Mucosa of stomach (tissue), 1 donor: ENCODE measurements at regions not wholly inside any gene's neighbourhood (a gene's known extent, or its start where the extent isn't known, plus 50 kb on each side); places are given as distances from the start of the nearest gene placed in this dataset.

ENCODE experiments used
- H3K27me3 ChIP-seq: one replicate; pipeline ENCODE4 v1.7.0; 2013; ENCODE audit warnings: mild to moderate bottlenecking, low read length; ENCODE audit not compliant: control insufficient read depth, insufficient read depth
- H3K36me3 ChIP-seq: one replicate; pipeline ENCODE4 v1.7.0; 2013; ENCODE audit warnings: low read length; ENCODE audit not compliant: control insufficient read depth, insufficient read depth
- H3K4me1 ChIP-seq: one replicate; pipeline ENCODE4 v1.7.0; 2013; ENCODE audit warnings: mild to moderate bottlenecking, low read length; ENCODE audit not compliant: control insufficient read depth, insufficient read depth
- H3K4me3 ChIP-seq: one replicate; pipeline ENCODE4 v1.7.0; 2013; ENCODE audit warnings: low read length
- H3K9ac ChIP-seq: one replicate; pipeline ENCODE4 v1.7.0; 2013; ENCODE audit warnings: mild to moderate bottlenecking, low read length, moderate library complexity
- H3K9me3 ChIP-seq: one replicate; pipeline ENCODE4 v1.7.0; 2013; ENCODE audit warnings: mild to moderate bottlenecking, low read length, moderate library complexity; ENCODE audit not compliant: control insufficient read depth
- donor health status: Pancreatic carcinoma.

- Histone ChIP-seq H3K36me3 (no peaks in the 10 kb centered on the region), H3K4me1 (peaks cover 14% of the 10 kb centered on the region), H3K9me3 (no peaks in the 10 kb centered on the region), H3K4me3 (no peak overlapping the region), H3K27me3 (no peaks in the 10 kb centered on the region), H3K9ac (no peak overlapping the region)
Measured at GRCh38 chr5:125200866-125201373, 454.5 kb upstream of the ZNF608 start.

DNA sequence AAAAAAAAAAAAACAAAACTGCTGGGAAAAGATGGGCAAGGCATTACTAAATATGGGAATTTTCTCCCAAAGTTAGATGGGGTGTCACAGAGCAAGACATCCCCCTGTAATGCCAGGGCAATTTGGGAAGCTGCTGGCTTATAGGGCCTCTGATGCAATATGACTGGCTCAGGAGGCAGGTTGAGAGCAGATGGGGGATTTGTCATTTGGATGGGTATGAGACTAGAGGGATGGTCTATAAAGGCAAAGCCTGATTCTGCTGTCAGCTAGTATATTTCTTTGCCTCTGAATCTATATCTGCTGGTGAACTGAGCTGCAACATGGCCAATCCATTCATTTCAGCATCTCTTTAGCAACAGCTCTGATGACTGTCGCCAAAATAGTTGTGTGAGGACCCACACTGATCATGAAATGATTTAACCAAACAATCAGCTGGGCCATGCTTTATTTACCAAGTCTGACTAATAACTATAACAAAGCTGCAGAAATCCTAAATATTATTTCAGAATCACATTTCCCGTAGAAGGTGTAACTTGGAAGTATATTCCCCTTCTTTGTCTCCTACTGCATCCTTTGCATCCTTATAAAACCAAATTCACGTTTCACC is 455.1 kb upstream of the ZNF608 start:
- H3K36me3 ChIP-seq: no peaks in the 10 kb centered on the region
- H3K4me3 ChIP-seq: no peak overlapping the region
- H3K9ac ChIP-seq: no peak overlapping the region
- no peaks in the 10 kb centered on the region for H3K9me3 ChIP-seq
- no peaks in the 10 kb centered on the region for H3K27me3 ChIP-seq
- H3K4me1 ChIP-seq: peaks cover 7% of the 10 kb centered on the region

GRCh38 chr5:125202353-125202752 is 455.9 kb upstream of the ZNF608 start:
- no peaks in the 10 kb centered on the region for H3K4me1 ChIP-seq
- no peaks in the 10 kb centered on the region for H3K9me3 ChIP-seq
- no peak overlapping the region for H3K4me3 ChIP-seq
- H3K27me3 ChIP-seq: no peaks in the 10 kb centered on the region
- no peaks in the 10 kb centered on the region for H3K36me3 ChIP-seq
- H3K9ac ChIP-seq: no peak overlapping the region

GRCh38 chr5:125202871-125203438 is 456.5 kb upstream of the ZNF608 start:
- Histone ChIP-seq H3K9me3 (no peaks in the 10 kb centered on the region), H3K27me3 (no peaks in the 10 kb centered on the region), H3K9ac (no peak overlapping the region), H3K36me3 (no peaks in the 10 kb centered on the region), H3K4me1 (no peaks in the 10 kb centered on the region), H3K4me3 (no peak overlapping the region)

DNA sequence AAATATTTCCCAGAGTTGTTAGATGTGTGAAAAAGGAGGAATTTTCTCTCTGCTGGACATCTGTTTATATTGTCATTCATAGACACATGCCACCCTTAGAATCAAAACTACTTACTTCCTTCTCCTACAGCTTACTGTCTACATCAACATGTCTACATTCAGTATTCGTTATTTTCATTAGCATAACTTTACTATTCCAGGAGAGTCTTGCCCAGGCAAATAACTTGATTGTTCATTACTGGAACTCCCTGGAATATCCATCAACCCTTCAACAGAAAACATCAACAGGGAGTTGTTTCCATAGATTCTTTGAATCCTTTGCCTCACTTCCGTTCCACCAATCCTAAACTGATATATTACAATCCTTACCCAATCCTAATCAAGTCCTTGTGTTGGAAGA is 457.5 kb upstream of the ZNF608 start:
- H3K9ac ChIP-seq: no peak overlapping the region
- no peak overlapping the region for H3K4me3 ChIP-seq
- H3K9me3 ChIP-seq: no peaks in the 10 kb centered on the region
- H3K36me3 ChIP-seq: no peaks in the 10 kb centered on the region
- no peaks in the 10 kb centered on the region for H3K4me1 ChIP-seq
- H3K27me3 ChIP-seq: no peaks in the 10 kb centered on the region

- Histone ChIP-seq H3K9ac (no peak overlapping the region), H3K36me3 (no peaks in the 10 kb centered on the region), H3K4me1 (no peaks in the 10 kb centered on the region), H3K9me3 (no peaks in the 10 kb centered on the region), H3K27me3 (no peaks in the 10 kb centered on the region), H3K4me3 (no peak overlapping the region)
Measured at GRCh38 chr5:125205601-125206225, 459.3 kb upstream of the ZNF608 start.

DNA sequence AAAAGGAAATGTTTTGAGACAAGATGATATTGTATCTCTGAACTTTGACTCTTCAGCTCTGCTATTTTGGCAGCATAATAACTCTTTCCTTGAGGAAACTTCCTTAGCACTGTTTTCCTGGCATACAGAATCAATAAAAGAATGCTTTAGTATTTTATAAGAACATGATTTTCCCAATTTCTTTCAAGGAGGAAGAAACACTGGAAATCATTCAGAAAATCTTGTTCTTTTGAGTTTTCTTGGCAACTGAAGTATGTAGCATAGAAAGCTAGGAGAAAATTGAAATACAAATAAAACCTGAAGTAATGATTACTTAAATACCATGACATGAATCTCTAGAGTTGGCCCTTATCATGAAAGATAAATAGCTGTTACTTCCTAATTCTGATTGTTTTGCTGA is 461.4 kb upstream of the ZNF608 start:
- Histone ChIP-seq H3K4me1 (no peaks in the 10 kb centered on the region), H3K36me3 (no peaks in the 10 kb centered on the region), H3K27me3 (no peaks in the 10 kb centered on the region), H3K9ac (no peak overlapping the region), H3K9me3 (no peaks in the 10 kb centered on the region), H3K4me3 (no peak overlapping the region)

- H3K4me3 ChIP-seq: no peak overlapping the region
- H3K9me3 ChIP-seq: no peaks in the 10 kb centered on the region
- no peaks in the 10 kb centered on the region for H3K4me1 ChIP-seq
- no peaks in the 10 kb centered on the region for H3K36me3 ChIP-seq
- H3K9ac ChIP-seq: no peak overlapping the region
- no peaks in the 10 kb centered on the region for H3K27me3 ChIP-seq
Measured at GRCh38 chr5:125209650-125210049, 463.2 kb upstream of the ZNF608 start.

- no peaks in the 10 kb centered on the region for H3K4me1 ChIP-seq
- H3K36me3 ChIP-seq: no peaks in the 10 kb centered on the region
- H3K27me3 ChIP-seq: no peaks in the 10 kb centered on the region
- H3K4me3 ChIP-seq: no peak overlapping the region
- H3K9ac ChIP-seq: no peak overlapping the region
- H3K9me3 ChIP-seq: no peaks in the 10 kb centered on the region
Measured at GRCh38 chr5:125210242-125210947, 464.0 kb upstream of the ZNF608 start.

GRCh38 chr5:125214080-125214479 is 467.6 kb upstream of the ZNF608 start:
- Histone ChIP-seq H3K9me3 (no peaks in the 10 kb centered on the region), H3K4me3 (no peak overlapping the region), H3K36me3 (no peaks in the 10 kb centered on the region), H3K4me1 (no peaks in the 10 kb centered on the region), H3K27me3 (no peaks in the 10 kb centered on the region), H3K9ac (no peak overlapping the region)

DNA sequence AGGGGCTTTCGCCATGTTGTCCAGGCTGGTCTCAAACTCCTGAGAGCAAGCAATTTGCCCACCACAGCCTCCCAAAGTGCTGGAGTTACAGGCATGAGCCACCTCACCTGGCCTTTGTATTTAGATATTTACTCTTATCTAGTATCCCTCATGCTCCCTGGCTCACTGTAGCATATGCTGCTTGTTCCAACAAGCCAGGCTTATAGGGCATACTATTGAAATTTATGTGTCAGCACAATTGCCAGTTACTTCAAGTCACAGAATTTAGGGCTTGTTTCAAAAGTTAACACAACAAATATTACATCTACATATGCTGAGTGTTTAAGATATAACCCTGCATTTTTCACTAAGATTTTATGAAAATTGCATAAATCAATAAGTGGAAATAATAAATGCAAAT is 469.2 kb upstream of the ZNF608 start:
- Histone ChIP-seq H3K9me3 (no peaks in the 10 kb centered on the region), H3K4me1 (no peaks in the 10 kb centered on the region)

GRCh38 chr5:125219710-125220109 is 473.3 kb upstream of the ZNF608 start:
- H3K9me3 ChIP-seq: no peaks in the 10 kb centered on the region
- no peaks in the 10 kb centered on the region for H3K4me1 ChIP-seq
- no peak overlapping the region for H3K4me3 ChIP-seq
- no peak overlapping the region for H3K9ac ChIP-seq
- H3K36me3 ChIP-seq: no peaks in the 10 kb centered on the region
- H3K27me3 ChIP-seq: no peaks in the 10 kb centered on the region

More for the DNA sequence above, 469.2 kb upstream of the ZNF608 start:
- no peaks in the 10 kb centered on the region for H3K36me3 ChIP-seq
- H3K27me3 ChIP-seq: no peaks in the 10 kb centered on the region
- no peak overlapping the region for H3K9ac ChIP-seq
- H3K4me3 ChIP-seq: no peak overlapping the region
